Prostate gland (tissue), 2 donors: ENCODE measurements at regions not wholly inside any gene's neighbourhood (a gene's known extent, or its start where the extent isn't known, plus 50 kb on each side); places are given as distances from the start of the nearest gene placed in this dataset.
"Not testable (repeated sequence)": the region's sequence is repeated elsewhere in the genome, so short reads cannot be mapped to it uniquely, and the experiment has no call there.

Experiments used
- DNase-seq: peaks from one replicate; pipeline ENCODE4 v3.0.0-alpha.2; 2019; ENCODE audit warnings: low spot score
- H3K27ac ChIP-seq, 2 donors: fragments of 200-600 bp; sonication (generic); 2 replicates each; pipeline ENCODE4 v1.5.1; 2017 to 2019
- H3K27me3 ChIP-seq: fragments of 200-600 bp; sonication (generic); replicated peaks from 2 replicates; pipeline ENCODE4 v1.5.1; 2019; ENCODE audit not compliant: insufficient read depth
- H3K36me3 ChIP-seq, 2 donors: fragments of 200-600 bp; sonication (generic); 1 replicate in 1 of 2; 2 replicates in 1 of 2; pipeline versions ENCODE4 v1.5.1 to v1.8.1; 2017 to 2019
- H3K4me1 ChIP-seq: fragments of 200-600 bp; sonication (generic); replicated peaks from 2 replicates; pipeline ENCODE4 v1.5.1; 2019
- H3K4me3 ChIP-seq, 2 donors: fragments of 200-600 bp; sonication (generic); 2 replicates each; pipeline ENCODE4 v1.5.1; 2017 to 2019
- H3K9me3 ChIP-seq: fragments of 200-600 bp; sonication (generic); 2 replicates; pipeline ENCODE4 v1.5.1; 2017
- CTCF ChIP-seq, 4 experiments: fragments of 200-600 bp in 2 of 4; fragments of 450-650 bp in 2 of 4; sonication (generic) in 2 of 4; IDR thresholded peaks; 1 replicate in 3 of 4; 2 replicates in 1 of 4; pipeline ENCODE4 v1.5.1; 2016 to 2019; ENCODE audit warnings: antibody characterized with exemption in 4 of 4, mild to moderate bottlenecking in 2 of 4, moderate library complexity in 2 of 4
- POLR2A ChIP-seq: fragments of 450-650 bp; IDR thresholded peaks from one replicate; pipeline ENCODE4 v1.6.1; 2016; ENCODE audit warnings: antibody characterized with exemption, mild to moderate bottlenecking
- POLR2AphosphoS5 ChIP-seq: sonication (generic); formaldehyde crosslinking; IDR thresholded peaks from one replicate; pipeline ENCODE4 v1.6.1; 2017; ENCODE audit warnings: antibody characterized with exemption
- WGBS: methylation state at CpG from one replicate; pipeline ENCODE4 v1.1.5; 2018; 5-methylcytosine and 5-hydroxymethylcytosine counted together
- intact Hi-C: fragments of 100-400 bp; cut with DNase I; formaldehyde crosslinking; loops from one replicate; pipeline ENCODE4 v1.14.2; 2022

- no peaks in the 10 kb centered on the region for H3K4me1 ChIP-seq
- 42% methylated on average over 3 of the region's 3 CpGs for WGBS
- H3K27ac ChIP-seq: no peak overlapping the region
- TF ChIP-seq POLR2A: no peak
- no peak for TF ChIP-seq CTCF (IDR thresholded peaks at IDR 0.05)
- TF ChIP-seq POLR2AphosphoS5: no peak
- H3K4me3 ChIP-seq: no peak overlapping the region
- H3K27me3 ChIP-seq: no peaks in the 10 kb centered on the region
- H3K9me3 ChIP-seq: no peaks in the 10 kb centered on the region
- no peak for DNase-seq
- no peaks in the 10 kb centered on the region for H3K36me3 ChIP-seq
- intact Hi-C loops: no loop called here
Observed at GRCh38 chr13:37173214-37173613, 67.8 kb upstream of the CSNK1A1L start.

GRCh38 chr13:37172226-37172625 is 66.8 kb upstream of the CSNK1A1L start:
- 72% methylated on average over 11 of the region's 11 CpGs for WGBS
- H3K4me3 ChIP-seq, DNase-seq, H3K27me3 ChIP-seq, H3K9me3 ChIP-seq, H3K4me1 ChIP-seq, H3K27ac ChIP-seq, intact Hi-C loops, H3K36me3 ChIP-seq: not testable (repeated sequence)

- Histone ChIP-seq H3K27me3 (no peaks in the 10 kb centered on the region), H3K9me3 (no peaks in the 10 kb centered on the region), H3K4me1 (no peaks in the 10 kb centered on the region), H3K4me3 (no peak overlapping the region), H3K27ac (no peak overlapping the region), H3K36me3 (no peaks in the 10 kb centered on the region)
- DNase-seq: no peak
- TF ChIP-seq POLR2A (no peak), POLR2AphosphoS5 (no peak)
- intact Hi-C loops: no loop called here
Observed at GRCh38 chr13:37168926-37169325, 63.5 kb upstream of the CSNK1A1L start.

GRCh38 chr13:37168151-37168550 is 62.7 kb upstream of the CSNK1A1L start:
- no peak for TF ChIP-seq CTCF (IDR thresholded peaks at IDR 0.05)
- no peak for TF ChIP-seq POLR2AphosphoS5
- TF ChIP-seq POLR2A: no peak
- no peak for DNase-seq
- intact Hi-C loops: no loop called here
- H3K9me3 ChIP-seq: no peaks in the 10 kb centered on the region
- H3K4me3 ChIP-seq: no peak overlapping the region
- WGBS: 79% methylated on average over 3 of the region's 3 CpGs
- H3K27me3 ChIP-seq: no peaks in the 10 kb centered on the region
- no peak overlapping the region for H3K27ac ChIP-seq
- no peaks in the 10 kb centered on the region for H3K4me1 ChIP-seq
- no peaks in the 10 kb centered on the region for H3K36me3 ChIP-seq

GRCh38 chr13:37164635-37165034 is 59.2 kb upstream of the CSNK1A1L start:
- H3K27me3 ChIP-seq: no peaks in the 10 kb centered on the region
- no peaks in the 10 kb centered on the region for H3K36me3 ChIP-seq
- TF ChIP-seq POLR2AphosphoS5 (no peak), CTCF (IDR thresholded peaks at IDR 0.05) (no peak), POLR2A (no peak)
- no peak overlapping the region for H3K4me3 ChIP-seq
- no peak for DNase-seq
- 86% methylated on average over 2 of the region's 2 CpGs for WGBS
- H3K4me1 ChIP-seq: no peaks in the 10 kb centered on the region
- H3K9me3 ChIP-seq: no peaks in the 10 kb centered on the region
- intact Hi-C loops: no loop called here
- no peak overlapping the region for H3K27ac ChIP-seq

- no peaks in the 10 kb centered on the region for H3K36me3 ChIP-seq
- intact Hi-C loops: no loop called here
- no peak overlapping the region for H3K27ac ChIP-seq
- no peaks in the 10 kb centered on the region for H3K9me3 ChIP-seq
- no peaks in the 10 kb centered on the region for H3K4me1 ChIP-seq
- no peaks in the 10 kb centered on the region for H3K27me3 ChIP-seq
- H3K4me3 ChIP-seq: no peak overlapping the region
- DNase-seq: no peak
- 66% methylated on average over 3 of the region's 3 CpGs for WGBS
- TF ChIP-seq CTCF (IDR thresholded peaks at IDR 0.05) (no peak), POLR2A (no peak), POLR2AphosphoS5 (no peak)
Observed at GRCh38 chr13:37163641-37164265, 58.3 kb upstream of the CSNK1A1L start.
